ENCODE measurements at regions not wholly inside any gene's neighbourhood (a gene's known extent, or its start where the extent isn't known, plus 50 kb on each side); places are given as distances from the start of the nearest gene placed in this dataset.

DNA sequence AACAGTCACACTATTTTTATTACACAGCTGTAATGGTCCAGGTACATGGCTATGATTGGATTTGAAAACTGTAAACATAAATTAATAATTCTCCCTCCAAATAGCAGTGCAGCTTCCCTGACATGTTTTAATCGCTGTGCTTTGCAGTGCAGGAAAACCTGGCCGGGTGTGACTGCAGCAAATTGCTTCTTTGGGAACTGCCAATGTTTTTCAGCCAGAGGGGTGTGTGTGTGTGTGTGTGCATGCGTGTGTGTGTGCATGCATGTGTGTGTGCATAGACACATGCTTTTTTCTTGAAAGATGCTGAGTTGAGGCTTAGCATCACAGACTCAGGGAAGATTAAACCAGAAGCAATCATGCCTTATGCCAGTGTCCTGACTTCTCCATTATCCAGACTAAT lies 231.2 kb downstream of the PRDM2 start:
- peak in 2 of 5 donors; percentile 24 to 28 for DNase-seq
- intact Hi-C loops (cut with DNase I), result no loop called here
- no peaks in the 10 kb centered on the region for H3K9me3 ChIP-seq (ENCODE audit: control insufficient read depth in 2 of 3, insufficient read depth in 1 of 3, low read length in 3 of 3)
- no peaks in the 10 kb centered on the region for H3K4me1 ChIP-seq (ENCODE audit: control insufficient read depth in 2 of 3, insufficient read depth in 2 of 3, low read depth in 1 of 3, low read length in 3 of 3)
- no peak for FAIRE-seq
- H3K36me3 ChIP-seq (ENCODE audit: control insufficient read depth in 2 of 3, insufficient read depth in 3 of 3, low read length in 3 of 3), result no peaks in the 10 kb centered on the region
- H3K27me3 ChIP-seq (ENCODE audit: control insufficient read depth, insufficient read depth, low read length), result no peaks in the 10 kb centered on the region
- H3K27ac ChIP-seq (ENCODE audit: low read depth in 2 of 2, low read length in 2 of 2), result no peak overlapping the region
- TF ChIP-seq, protein P1, sequence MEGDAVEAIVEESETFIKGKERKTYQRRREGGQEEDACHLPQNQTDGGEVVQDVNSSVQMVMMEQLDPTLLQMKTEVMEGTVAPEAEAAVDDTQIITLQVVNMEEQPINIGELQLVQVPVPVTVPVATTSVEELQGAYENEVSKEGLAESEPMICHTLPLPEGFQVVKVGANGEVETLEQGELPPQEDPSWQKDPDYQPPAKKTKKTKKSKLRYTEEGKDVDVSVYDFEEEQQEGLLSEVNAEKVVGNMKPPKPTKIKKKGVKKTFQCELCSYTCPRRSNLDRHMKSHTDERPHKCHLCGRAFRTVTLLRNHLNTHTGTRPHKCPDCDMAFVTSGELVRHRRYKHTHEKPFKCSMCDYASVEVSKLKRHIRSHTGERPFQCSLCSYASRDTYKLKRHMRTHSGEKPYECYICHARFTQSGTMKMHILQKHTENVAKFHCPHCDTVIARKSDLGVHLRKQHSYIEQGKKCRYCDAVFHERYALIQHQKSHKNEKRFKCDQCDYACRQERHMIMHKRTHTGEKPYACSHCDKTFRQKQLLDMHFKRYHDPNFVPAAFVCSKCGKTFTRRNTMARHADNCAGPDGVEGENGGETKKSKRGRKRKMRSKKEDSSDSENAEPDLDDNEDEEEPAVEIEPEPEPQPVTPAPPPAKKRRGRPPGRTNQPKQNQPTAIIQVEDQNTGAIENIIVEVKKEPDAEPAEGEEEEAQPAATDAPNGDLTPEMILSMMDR (IDR thresholded peaks at IDR 0.05; ENCODE audit: borderline replicate concordance, extremely low read depth, insufficient read depth), result no peak
- H3K4me3 ChIP-seq (ENCODE audit: low read length in 3 of 3), result no peak overlapping the region
- H3K9ac ChIP-seq (ENCODE audit: low read length in 3 of 3), result no peak overlapping the region

DNA sequence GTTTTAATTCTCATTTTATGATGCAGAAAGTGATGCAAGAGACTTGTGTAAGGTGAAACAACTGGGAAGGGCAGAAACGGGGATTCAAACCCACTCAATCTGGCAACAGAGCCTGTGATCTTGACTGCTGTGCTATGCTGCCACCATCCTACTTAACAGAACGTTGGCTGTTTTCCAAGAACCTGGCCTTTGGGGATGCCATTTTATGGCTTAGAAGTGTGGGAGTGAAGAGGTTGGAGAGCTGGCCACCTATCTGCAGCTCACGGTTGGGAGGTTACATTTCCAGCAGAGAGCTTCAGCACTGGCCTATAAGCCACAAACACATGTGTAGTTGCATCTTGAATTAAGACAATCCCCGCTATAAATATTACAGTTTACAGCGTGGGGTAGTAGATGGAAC lies 235.3 kb downstream of the PRDM2 start:
- DNase-seq, result no peak
- Histone ChIP-seq H3K27me3 (ENCODE audit: control insufficient read depth, insufficient read depth, low read length) (no peaks in the 10 kb centered on the region), H3K9me3 (ENCODE audit: control insufficient read depth in 2 of 3, insufficient read depth in 1 of 3, low read length in 3 of 3) (no peaks in the 10 kb centered on the region), H3K4me3 (ENCODE audit: low read length in 3 of 3) (no peak overlapping the region), H3K9ac (ENCODE audit: low read length in 3 of 3) (no peak overlapping the region), H3K27ac (ENCODE audit: low read depth in 2 of 2, low read length in 2 of 2) (no peak overlapping the region), H3K4me1 (ENCODE audit: control insufficient read depth in 2 of 3, insufficient read depth in 2 of 3, low read depth in 1 of 3, low read length in 3 of 3) (no peaks in the 10 kb centered on the region), H3K36me3 (ENCODE audit: control insufficient read depth in 2 of 3, insufficient read depth in 3 of 3, low read length in 3 of 3) (no peaks in the 10 kb centered on the region)
- FAIRE-seq, result no peak
- TF ChIP-seq, protein P1 (IDR thresholded peaks at IDR 0.05; ENCODE audit: borderline replicate concordance, extremely low read depth, insufficient read depth), result no peak
- intact Hi-C loops (cut with DNase I), result no loop called here

DNA sequence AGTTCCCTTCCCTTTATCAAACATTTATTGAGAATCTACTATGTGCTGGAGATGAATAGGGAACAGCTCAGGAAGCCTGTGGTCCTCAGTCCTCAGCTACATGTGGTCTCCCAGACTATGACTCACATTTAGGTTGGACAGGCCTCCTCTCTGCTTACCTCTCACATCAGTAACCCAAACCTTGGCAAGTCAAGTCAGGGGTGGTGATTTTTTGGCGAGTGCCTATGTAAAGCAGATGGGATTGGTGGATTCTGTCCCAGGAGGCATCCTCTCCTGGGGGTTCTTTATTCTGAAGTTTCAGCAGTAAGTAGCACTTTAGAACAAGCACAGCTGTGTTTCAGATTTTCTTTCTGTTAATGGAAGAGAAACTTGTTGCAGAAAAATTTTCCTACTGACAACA lies 241.3 kb downstream of the PRDM2 start:
- no peak for FAIRE-seq
- no peaks in the 10 kb centered on the region for H3K4me1 ChIP-seq (ENCODE audit: control insufficient read depth in 2 of 3, insufficient read depth in 2 of 3, low read depth in 1 of 3, low read length in 3 of 3)
- no peaks in the 10 kb centered on the region for H3K27me3 ChIP-seq (ENCODE audit: control insufficient read depth, insufficient read depth, low read length)
- no peaks in the 10 kb centered on the region for H3K36me3 ChIP-seq (ENCODE audit: control insufficient read depth in 2 of 3, insufficient read depth in 3 of 3, low read length in 3 of 3)
- H3K9ac ChIP-seq (ENCODE audit: low read length in 3 of 3), result no peak overlapping the region
- no peak overlapping the region for H3K4me3 ChIP-seq (ENCODE audit: low read length in 3 of 3)
- DNase-seq, result no peak
- intact Hi-C loops (cut with DNase I), result no loop called here
- peaks cover 0 to 4% (median 2%) of the 10 kb centered on the region in 3 donors for H3K9me3 ChIP-seq (ENCODE audit: control insufficient read depth in 2 of 3, insufficient read depth in 1 of 3, low read length in 3 of 3)
- no peak overlapping the region for H3K27ac ChIP-seq (ENCODE audit: low read depth in 2 of 2, low read length in 2 of 2)
- TF ChIP-seq, protein P1 (IDR thresholded peaks at IDR 0.05; ENCODE audit: borderline replicate concordance, extremely low read depth, insufficient read depth), result no peak

DNA sequence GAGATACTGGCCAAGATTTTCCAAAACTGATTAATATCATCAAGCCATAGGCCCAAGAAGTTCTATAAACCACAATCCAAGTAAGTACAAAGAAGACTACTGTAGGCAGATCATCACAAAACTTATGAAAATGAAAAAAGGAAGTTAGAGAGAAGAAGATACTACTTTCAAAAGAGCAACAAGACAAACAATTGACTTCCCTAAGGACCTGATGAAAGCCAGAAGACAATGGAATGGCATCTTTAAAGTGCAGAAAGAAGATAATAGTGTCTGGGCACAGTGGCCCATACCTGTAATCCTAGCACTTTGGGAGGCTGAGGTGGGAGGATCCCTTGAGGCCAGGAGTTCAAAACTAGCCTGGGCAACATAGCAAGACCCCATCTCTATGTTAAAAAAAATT lies 243.1 kb downstream of the PRDM2 start:
- Histone ChIP-seq H3K27ac (ENCODE audit: low read depth in 2 of 2, low read length in 2 of 2) (no peak overlapping the region), H3K4me3 (ENCODE audit: low read length in 3 of 3) (no peak overlapping the region), H3K4me1 (ENCODE audit: control insufficient read depth in 2 of 3, insufficient read depth in 2 of 3, low read depth in 1 of 3, low read length in 3 of 3) (no peaks in the 10 kb centered on the region), H3K9me3 (ENCODE audit: control insufficient read depth in 2 of 3, insufficient read depth in 1 of 3, low read length in 3 of 3) (peaks cover 0 to 4% (median 2%) of the 10 kb centered on the region in 3 donors), H3K27me3 (ENCODE audit: control insufficient read depth, insufficient read depth, low read length) (no peaks in the 10 kb centered on the region), H3K36me3 (ENCODE audit: control insufficient read depth in 2 of 3, insufficient read depth in 3 of 3, low read length in 3 of 3) (no peaks in the 10 kb centered on the region), H3K9ac (ENCODE audit: low read length in 3 of 3) (no peak overlapping the region)
- FAIRE-seq (no peak), DNase-seq (no peak)
- TF ChIP-seq, protein P1 (IDR thresholded peaks at IDR 0.05; ENCODE audit: borderline replicate concordance, extremely low read depth, insufficient read depth), result no peak
- intact Hi-C loops (cut with DNase I), result no loop called here
